Prostate gland (tissue), 2 donors: ENCODE measurements at regions not wholly inside any gene's neighbourhood (a gene's known extent, or its start where the extent isn't known, plus 50 kb on each side); places are given as distances from the start of the nearest gene placed in this dataset.

Source experiments
- POLR2A ChIP-seq: fragments of 450-650 bp; IDR thresholded peaks from one replicate; pipeline ENCODE4 v1.6.1; 2016; ENCODE audit warnings: antibody characterized with exemption, mild to moderate bottlenecking
- POLR2AphosphoS5 ChIP-seq: sonication (generic); formaldehyde crosslinking; IDR thresholded peaks from one replicate; pipeline ENCODE4 v1.6.1; 2017; ENCODE audit warnings: antibody characterized with exemption
- TF ChIP-seq, protein P1 (sequence below), 4 experiments: fragments of 200-600 bp in 2 of 4; fragments of 450-650 bp in 2 of 4; sonication (generic) in 2 of 4; IDR thresholded peaks; 1 replicate in 3 of 4; 2 replicates in 1 of 4; pipeline ENCODE4 v1.5.1; 2016 to 2019; ENCODE audit warnings: antibody characterized with exemption in 4 of 4, mild to moderate bottlenecking in 2 of 4, moderate library complexity in 2 of 4

DNA sequence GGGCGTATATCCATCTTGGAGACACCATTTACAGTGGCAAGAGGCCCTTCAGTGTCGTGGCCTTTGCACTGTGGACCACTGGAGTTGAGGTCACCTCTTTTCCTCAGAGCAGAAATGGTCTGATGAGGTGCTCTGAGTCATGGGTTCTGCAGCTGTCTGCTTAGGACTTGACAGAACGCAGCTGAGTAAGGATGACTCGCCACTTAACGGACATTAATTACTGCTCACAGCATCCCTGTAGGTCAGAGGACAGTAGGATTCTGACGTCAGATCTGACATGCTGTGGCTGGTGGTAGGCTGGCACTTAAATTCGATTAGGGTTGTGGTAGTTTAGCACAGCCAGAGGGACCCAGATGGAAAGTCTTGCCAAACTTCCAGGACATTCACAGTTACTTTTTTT is 479.4 kb downstream of the DMAC1 start:
- TF ChIP-seq, protein P1, sequence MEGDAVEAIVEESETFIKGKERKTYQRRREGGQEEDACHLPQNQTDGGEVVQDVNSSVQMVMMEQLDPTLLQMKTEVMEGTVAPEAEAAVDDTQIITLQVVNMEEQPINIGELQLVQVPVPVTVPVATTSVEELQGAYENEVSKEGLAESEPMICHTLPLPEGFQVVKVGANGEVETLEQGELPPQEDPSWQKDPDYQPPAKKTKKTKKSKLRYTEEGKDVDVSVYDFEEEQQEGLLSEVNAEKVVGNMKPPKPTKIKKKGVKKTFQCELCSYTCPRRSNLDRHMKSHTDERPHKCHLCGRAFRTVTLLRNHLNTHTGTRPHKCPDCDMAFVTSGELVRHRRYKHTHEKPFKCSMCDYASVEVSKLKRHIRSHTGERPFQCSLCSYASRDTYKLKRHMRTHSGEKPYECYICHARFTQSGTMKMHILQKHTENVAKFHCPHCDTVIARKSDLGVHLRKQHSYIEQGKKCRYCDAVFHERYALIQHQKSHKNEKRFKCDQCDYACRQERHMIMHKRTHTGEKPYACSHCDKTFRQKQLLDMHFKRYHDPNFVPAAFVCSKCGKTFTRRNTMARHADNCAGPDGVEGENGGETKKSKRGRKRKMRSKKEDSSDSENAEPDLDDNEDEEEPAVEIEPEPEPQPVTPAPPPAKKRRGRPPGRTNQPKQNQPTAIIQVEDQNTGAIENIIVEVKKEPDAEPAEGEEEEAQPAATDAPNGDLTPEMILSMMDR (IDR thresholded peaks at IDR 0.05), result no peak
- TF ChIP-seq POLR2AphosphoS5 (no peak), POLR2A (no peak)
